Liver (tissue), 3 donors: ENCODE measurements at regions not wholly inside any gene's neighbourhood (a gene's known extent, or its start where the extent isn't known, plus 50 kb on each side); places are given as distances from the start of the nearest gene placed in this dataset.

Source experiments
- RXRA ChIP-seq, 2 donors: IDR thresholded peaks; 2 replicates each; pipeline ENCODE4 v1.6.1; 2017 to 2018; ENCODE audit warnings: antibody characterized with exemption in 2 of 2, mild to moderate bottlenecking in 1 of 2
- TF ChIP-seq, protein P1 (sequence below): fragments of 150-350 bp; IDR thresholded peaks from 2 replicates; pipeline ENCODE4 v1.5.1; 2017; ENCODE audit warnings: improper control_type of control experiment, low read depth, low read length; ENCODE audit not compliant: missing input control
- donor health status: healthy.
- donor health status: healthy.

DNA sequence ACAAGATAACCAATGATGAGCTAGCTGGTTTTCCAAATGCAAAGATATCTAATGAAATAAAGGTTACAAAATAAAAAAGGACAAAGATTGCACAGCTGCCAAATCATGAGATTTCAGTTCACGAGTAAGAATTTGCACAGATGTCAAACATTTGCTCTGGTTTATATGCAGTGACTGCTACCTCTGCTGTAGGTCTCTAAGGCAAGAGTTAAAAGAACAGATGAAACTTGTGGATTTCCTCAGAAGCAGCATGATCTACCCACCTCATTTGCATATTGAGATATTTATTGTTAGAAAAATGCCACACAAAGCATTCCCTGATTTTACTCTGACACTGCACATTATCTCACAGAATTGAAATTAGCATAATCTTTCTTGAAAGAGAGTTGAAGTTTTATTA lies 763.2 kb upstream of the ZEB2 start:
- no peak for TF ChIP-seq RXRA (IDR thresholded peaks at IDR 0.05)
- TF ChIP-seq, protein P1, sequence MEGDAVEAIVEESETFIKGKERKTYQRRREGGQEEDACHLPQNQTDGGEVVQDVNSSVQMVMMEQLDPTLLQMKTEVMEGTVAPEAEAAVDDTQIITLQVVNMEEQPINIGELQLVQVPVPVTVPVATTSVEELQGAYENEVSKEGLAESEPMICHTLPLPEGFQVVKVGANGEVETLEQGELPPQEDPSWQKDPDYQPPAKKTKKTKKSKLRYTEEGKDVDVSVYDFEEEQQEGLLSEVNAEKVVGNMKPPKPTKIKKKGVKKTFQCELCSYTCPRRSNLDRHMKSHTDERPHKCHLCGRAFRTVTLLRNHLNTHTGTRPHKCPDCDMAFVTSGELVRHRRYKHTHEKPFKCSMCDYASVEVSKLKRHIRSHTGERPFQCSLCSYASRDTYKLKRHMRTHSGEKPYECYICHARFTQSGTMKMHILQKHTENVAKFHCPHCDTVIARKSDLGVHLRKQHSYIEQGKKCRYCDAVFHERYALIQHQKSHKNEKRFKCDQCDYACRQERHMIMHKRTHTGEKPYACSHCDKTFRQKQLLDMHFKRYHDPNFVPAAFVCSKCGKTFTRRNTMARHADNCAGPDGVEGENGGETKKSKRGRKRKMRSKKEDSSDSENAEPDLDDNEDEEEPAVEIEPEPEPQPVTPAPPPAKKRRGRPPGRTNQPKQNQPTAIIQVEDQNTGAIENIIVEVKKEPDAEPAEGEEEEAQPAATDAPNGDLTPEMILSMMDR: no peak
